ENCODE measurements at regions not wholly inside any gene's neighbourhood (a gene's known extent, or its start where the extent isn't known, plus 50 kb on each side); places are given as distances from the start of the nearest gene placed in this dataset.

GRCh38 chr5:110329955-110330525 is 396.4 kb downstream of the TMEM232 start:
- TF ChIP-seq CTCF (IDR thresholded peaks at IDR 0.05): no peak
- TF ChIP-seq ZFX (IDR thresholded peaks at IDR 0.05; ENCODE audit: borderline replicate concordance): no peak

All from 22Rv1 (cell line).